ENCODE measurements at regions not wholly inside any gene's neighbourhood (a gene's known extent, or its start where the extent isn't known, plus 50 kb on each side); places are given as distances from the start of the nearest gene placed in this dataset.

DNA sequence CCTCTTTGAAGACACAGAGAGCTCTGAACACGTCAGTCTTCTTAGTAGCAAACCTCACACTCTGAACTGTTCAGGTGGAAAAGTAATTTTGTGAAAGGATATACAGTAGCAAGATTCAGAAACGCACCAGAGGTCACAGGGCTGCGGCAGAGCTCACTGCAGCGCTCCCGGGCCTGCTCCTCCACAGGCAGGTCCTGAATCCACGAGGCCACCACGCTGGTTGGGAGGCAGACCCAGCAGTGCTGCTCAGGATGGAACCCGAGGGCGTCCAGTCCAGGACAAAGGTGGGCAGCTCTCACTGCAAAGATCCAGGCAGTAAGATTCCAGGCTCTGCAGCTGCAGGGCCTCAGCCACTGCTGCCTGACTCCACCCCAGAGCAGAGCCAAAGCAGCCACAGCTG is 576.2 kb upstream of the SALL3 start:
- TF ChIP-seq, protein P1, sequence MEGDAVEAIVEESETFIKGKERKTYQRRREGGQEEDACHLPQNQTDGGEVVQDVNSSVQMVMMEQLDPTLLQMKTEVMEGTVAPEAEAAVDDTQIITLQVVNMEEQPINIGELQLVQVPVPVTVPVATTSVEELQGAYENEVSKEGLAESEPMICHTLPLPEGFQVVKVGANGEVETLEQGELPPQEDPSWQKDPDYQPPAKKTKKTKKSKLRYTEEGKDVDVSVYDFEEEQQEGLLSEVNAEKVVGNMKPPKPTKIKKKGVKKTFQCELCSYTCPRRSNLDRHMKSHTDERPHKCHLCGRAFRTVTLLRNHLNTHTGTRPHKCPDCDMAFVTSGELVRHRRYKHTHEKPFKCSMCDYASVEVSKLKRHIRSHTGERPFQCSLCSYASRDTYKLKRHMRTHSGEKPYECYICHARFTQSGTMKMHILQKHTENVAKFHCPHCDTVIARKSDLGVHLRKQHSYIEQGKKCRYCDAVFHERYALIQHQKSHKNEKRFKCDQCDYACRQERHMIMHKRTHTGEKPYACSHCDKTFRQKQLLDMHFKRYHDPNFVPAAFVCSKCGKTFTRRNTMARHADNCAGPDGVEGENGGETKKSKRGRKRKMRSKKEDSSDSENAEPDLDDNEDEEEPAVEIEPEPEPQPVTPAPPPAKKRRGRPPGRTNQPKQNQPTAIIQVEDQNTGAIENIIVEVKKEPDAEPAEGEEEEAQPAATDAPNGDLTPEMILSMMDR (IDR thresholded peaks at IDR 0.05): no peak
- no peak for TF ChIP-seq POLR2A (IDR thresholded peaks at IDR 0.05)
- TF ChIP-seq POLR2AphosphoS5 (IDR thresholded peaks at IDR 0.05): no peak
- no peak for TF ChIP-seq EP300 (IDR thresholded peaks at IDR 0.05)

Data from sigmoid colon (tissue), 4 donors.